SK-N-SH (cell line): ENCODE measurements at regions not wholly inside any gene's neighbourhood (a gene's known extent, or its start where the extent isn't known, plus 50 kb on each side); places are given as distances from the start of the nearest gene placed in this dataset.

ENCODE experiments used
- CTCF ChIA-PET: fragments of 300-600, 350-600 bp; formaldehyde crosslinking; extraction: SDS; loops from one replicate; lab custom pipeline; 2021; lab: Yijun Ruan, JAX
- POLR2A ChIA-PET: fragments of 350-600 bp; sonication (Branson Sonifier 250); formaldehyde crosslinking; extraction: SDS; loops from one replicate; lab custom pipeline; 2020; ENCODE audit warnings: antibody characterized with exemption, inconsistent platforms; lab: Yijun Ruan, JAX
- DNase-seq: peaks from one replicate; pipeline ENCODE4 v3.0.0; 2012
- H2AFZ ChIP-seq: fragments of 200-600 bp; sonication (generic); 2 replicates; pipeline ENCODE4 v1.8.1; 2016; ENCODE audit warnings: antibody characterized with exemption, mild to moderate bottlenecking, low read depth
- H3F3A ChIP-seq: fragments of 200-600 bp; sonication (generic); replicated peaks from 2 replicates; pipeline ENCODE3; 2016; ENCODE audit warnings: antibody characterized with exemption, mild to moderate bottlenecking; ENCODE audit not compliant: insufficient read depth
- H3K27ac ChIP-seq, 2 experiments: fragments of 200-500 bp in 1 of 2; fragments of 200-600 bp in 1 of 2; sonication (Bioruptor generic) in 1 of 2; sonication (generic), shearing (Covaris generic) in 1 of 2; 2 replicates each; pipeline versions ENCODE4 v1.5.1 to v1.6.1; 2014 to 2016; ENCODE audit warnings: low read depth in 2 of 2, inconsistent platforms in 1 of 2, low read length in 1 of 2, mild to moderate bottlenecking in 1 of 2, mixed read lengths in 1 of 2
- H3K27me3 ChIP-seq: fragments of 200-600 bp; sonication (generic), shearing (Covaris generic); 2 replicates; pipeline ENCODE4 v1.6.1; 2016; ENCODE audit warnings: mixed run types; ENCODE audit not compliant: insufficient read depth
- H3K36me3 ChIP-seq, 2 experiments: fragments of 200-500 bp in 1 of 2; fragments of 200-600 bp in 1 of 2; sonication (Bioruptor generic) in 1 of 2; sonication (generic) in 1 of 2; replicated peaks in 1 of 2; 2 replicates each; pipeline versions ENCODE3 to v1.5.1; 2014 to 2016; ENCODE audit warnings: low read length in 1 of 2, mild to moderate bottlenecking in 1 of 2; ENCODE audit not compliant: insufficient read depth in 2 of 2, control insufficient read depth in 1 of 2
- H3K4me1 ChIP-seq, 2 experiments: fragments of 200-500 bp in 1 of 2; fragments of 200-600 bp in 1 of 2; sonication (Bioruptor generic) in 1 of 2; sonication (generic), shearing (Covaris generic) in 1 of 2; 2 replicates each; pipeline versions ENCODE4 v1.5.1 to v1.6.1; 2014 to 2016; ENCODE audit warnings: low read depth in 1 of 2, low read length in 1 of 2, mixed run types in 1 of 2; ENCODE audit not compliant: insufficient read depth in 2 of 2, control insufficient read depth in 1 of 2
- H3K4me2 ChIP-seq: fragments of 200-600 bp; sonication (generic), shearing (Covaris generic); 2 replicates; pipeline ENCODE4 v1.6.1; 2017; ENCODE audit warnings: mixed run types
- H3K4me3 ChIP-seq, 2 experiments: fragments of 200-500 bp in 1 of 2; fragments of 200-600 bp in 1 of 2; sonication (Bioruptor generic) in 1 of 2; sonication (generic), shearing (Covaris generic) in 1 of 2; 2 replicates each; pipeline versions ENCODE4 v1.5.1 to v1.8.1; 2014 to 2016; ENCODE audit warnings: low read depth in 2 of 2, inconsistent platforms in 1 of 2, low read length in 1 of 2, mild to moderate bottlenecking in 1 of 2, mixed read lengths in 1 of 2, moderate library complexity in 1 of 2
- H3K79me2 ChIP-seq: fragments of 200-600 bp; sonication (generic); 2 replicates; pipeline ENCODE4 v1.8.1; 2017; ENCODE audit warnings: mild to moderate bottlenecking; ENCODE audit not compliant: insufficient read depth
- H3K9ac ChIP-seq: fragments of 200-600 bp; sonication (generic); 2 replicates; pipeline ENCODE4 v1.6.1; 2017; ENCODE audit warnings: mixed run types
- H3K9me2 ChIP-seq: fragments of 200-600 bp; sonication (generic); 2 replicates; pipeline ENCODE4 v1.6.1; 2017; ENCODE audit warnings: mixed run types
- H3K9me3 ChIP-seq: fragments of 200-600 bp; sonication (generic); 2 replicates; pipeline ENCODE4 v1.6.1; 2017; ENCODE audit warnings: mixed run types, mild to moderate bottlenecking, moderate library complexity
- H4K20me1 ChIP-seq: fragments of 200-600 bp; sonication (generic); 2 replicates; pipeline ENCODE4 v1.6.1; 2017; ENCODE audit warnings: mild to moderate bottlenecking, mixed run types; ENCODE audit not compliant: insufficient read depth
- CHD2 ChIP-seq: fragments of 150-350 bp; IDR thresholded peaks from 2 replicates; pipeline ENCODE4 v1.6.1; 2018; ENCODE audit warnings: low read length; ENCODE audit not compliant: partially characterized antibody
- ELF1 ChIP-seq: IDR thresholded peaks from 2 replicates; pipeline ENCODE4 v1.4.0; 2012
- EP300 ChIP-seq, 2 experiments: IDR thresholded peaks; 2 replicates each; pipeline versions ENCODE4 v1.4.0 to v1.6.1; 2012; ENCODE audit warnings: borderline replicate concordance in 1 of 2, low read depth in 1 of 2, low read length in 1 of 2
- FOSL2 ChIP-seq: IDR thresholded peaks from 2 replicates; pipeline ENCODE4 v1.4.0; 2012; ENCODE audit warnings: low read depth, mild to moderate bottlenecking, moderate library complexity, borderline replicate concordance
- GABPA ChIP-seq: IDR thresholded peaks from 2 replicates; pipeline ENCODE4 v1.4.0; 2012; ENCODE audit warnings: low read depth, mild to moderate bottlenecking
- MXI1 ChIP-seq: IDR thresholded peaks from 2 replicates; pipeline ENCODE4 v1.6.1; 2012; ENCODE audit warnings: mild to moderate bottlenecking, low read depth, low read length, improper control_type of control experiment
- NRF1 ChIP-seq: IDR thresholded peaks from 2 replicates; pipeline ENCODE4 v1.6.1; 2012; ENCODE audit warnings: low read depth, mild to moderate bottlenecking, low read length
- POLR2AphosphoS5 ChIP-seq: IDR thresholded peaks from 2 replicates; pipeline ENCODE4 v1.6.1; 2012; ENCODE audit warnings: low read depth, low read length
- RCOR1 ChIP-seq: fragments of 150-350 bp; IDR thresholded peaks from 2 replicates; pipeline ENCODE4 v1.6.1; 2017; ENCODE audit warnings: antibody characterized with exemption, low read length
- REST ChIP-seq: IDR thresholded peaks from 2 replicates; pipeline ENCODE4 v1.6.1; 2012; ENCODE audit warnings: mild to moderate bottlenecking, low read depth, low read length, moderate library complexity
- RFX5 ChIP-seq: IDR thresholded peaks from 2 replicates; pipeline ENCODE4 v1.6.1; 2012; ENCODE audit warnings: mild to moderate bottlenecking, improper control_type of control experiment, low read length
- SIN3A ChIP-seq: IDR thresholded peaks from 2 replicates; pipeline ENCODE4 v1.6.1; 2012; ENCODE audit warnings: low read depth, mild to moderate bottlenecking, low read length, moderate library complexity, borderline replicate concordance
- SMC3 ChIP-seq: IDR thresholded peaks from 2 replicates; pipeline ENCODE4 v1.6.1; 2012; ENCODE audit warnings: low read depth, low read length, improper control_type of control experiment
- TCF12 ChIP-seq: IDR thresholded peaks from 2 replicates; pipeline ENCODE4 v1.4.0; 2012
- YY1 ChIP-seq: IDR thresholded peaks from 2 replicates; pipeline ENCODE4 v1.4.0; 2012; ENCODE audit warnings: low read depth, mild to moderate bottlenecking
- TF ChIP-seq, protein P1 (sequence below): IDR thresholded peaks from 2 replicates; pipeline ENCODE4 v1.4.0; 2012; ENCODE audit warnings: low read depth, borderline replicate concordance
- TF ChIP-seq, protein P2 (sequence below): fragments of 150-350 bp; IDR thresholded peaks from 2 replicates; pipeline ENCODE4 v1.6.1; 2016; ENCODE audit warnings: mild to moderate bottlenecking, low read depth, low read length
- TF ChIP-seq, protein P3 (sequence below): fragments of 150-350 bp; IDR thresholded peaks from 2 replicates; pipeline ENCODE4 v1.6.1; 2017; ENCODE audit warnings: antibody characterized with exemption, low read length, low read depth, borderline replicate concordance

- no peak overlapping the region for H3K27ac ChIP-seq
- TF ChIP-seq FOSL2 (no peak), NRF1 (no peak), EP300 (IDR thresholded peaks at IDR 0.05; ENCODE audit: borderline replicate concordance in 1 of 2, low read depth in 1 of 2, low read length in 1 of 2) (no peak), TCF12 (no peak), MXI1 (no peak), POLR2AphosphoS5 (no peak), SIN3A (no peak), GABPA (no peak), CHD2 (no peak), ELF1 (no peak), YY1 (no peak), RFX5 (no peak), SMC3 (no peak), RCOR1 (no peak), REST (no peak)
- TF ChIP-seq, protein P1, sequence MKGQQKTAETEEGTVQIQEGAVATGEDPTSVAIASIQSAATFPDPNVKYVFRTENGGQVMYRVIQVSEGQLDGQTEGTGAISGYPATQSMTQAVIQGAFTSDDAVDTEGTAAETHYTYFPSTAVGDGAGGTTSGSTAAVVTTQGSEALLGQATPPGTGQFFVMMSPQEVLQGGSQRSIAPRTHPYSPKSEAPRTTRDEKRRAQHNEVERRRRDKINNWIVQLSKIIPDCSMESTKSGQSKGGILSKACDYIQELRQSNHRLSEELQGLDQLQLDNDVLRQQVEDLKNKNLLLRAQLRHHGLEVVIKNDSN: no peak
- TF ChIP-seq, protein P2, sequence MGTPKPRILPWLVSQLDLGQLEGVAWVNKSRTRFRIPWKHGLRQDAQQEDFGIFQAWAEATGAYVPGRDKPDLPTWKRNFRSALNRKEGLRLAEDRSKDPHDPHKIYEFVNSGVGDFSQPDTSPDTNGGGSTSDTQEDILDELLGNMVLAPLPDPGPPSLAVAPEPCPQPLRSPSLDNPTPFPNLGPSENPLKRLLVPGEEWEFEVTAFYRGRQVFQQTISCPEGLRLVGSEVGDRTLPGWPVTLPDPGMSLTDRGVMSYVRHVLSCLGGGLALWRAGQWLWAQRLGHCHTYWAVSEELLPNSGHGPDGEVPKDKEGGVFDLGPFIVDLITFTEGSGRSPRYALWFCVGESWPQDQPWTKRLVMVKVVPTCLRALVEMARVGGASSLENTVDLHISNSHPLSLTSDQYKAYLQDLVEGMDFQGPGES: no peak
- TF ChIP-seq, protein P3, sequence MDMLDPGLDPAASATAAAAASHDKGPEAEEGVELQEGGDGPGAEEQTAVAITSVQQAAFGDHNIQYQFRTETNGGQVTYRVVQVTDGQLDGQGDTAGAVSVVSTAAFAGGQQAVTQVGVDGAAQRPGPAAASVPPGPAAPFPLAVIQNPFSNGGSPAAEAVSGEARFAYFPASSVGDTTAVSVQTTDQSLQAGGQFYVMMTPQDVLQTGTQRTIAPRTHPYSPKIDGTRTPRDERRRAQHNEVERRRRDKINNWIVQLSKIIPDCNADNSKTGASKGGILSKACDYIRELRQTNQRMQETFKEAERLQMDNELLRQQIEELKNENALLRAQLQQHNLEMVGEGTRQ: no peak
- no peaks in the 10 kb centered on the region for H3F3A ChIP-seq
- no peak for DNase-seq
- H3K9me3 ChIP-seq: no peaks in the 10 kb centered on the region
- H3K36me3 ChIP-seq: no peaks in the 10 kb centered on the region
- H3K4me3 ChIP-seq: no peak overlapping the region
- H3K9ac ChIP-seq: no peak overlapping the region
- no peaks in the 10 kb centered on the region; a peak in 1 of 4 replicates for H3K4me1 ChIP-seq
- H3K9me2 ChIP-seq: no peaks in the 10 kb centered on the region
- no peak overlapping the region for H3K4me2 ChIP-seq
- CTCF ChIA-PET: no interaction called here
- H2AFZ ChIP-seq: no peak overlapping the region
- POLR2A ChIA-PET: no interaction called here
- no peaks in the 10 kb centered on the region for H3K27me3 ChIP-seq
- no peaks in the 10 kb centered on the region for H4K20me1 ChIP-seq
- no peaks in the 10 kb centered on the region for H3K79me2 ChIP-seq
Measured at GRCh38 chr4:136357556-136357955, 1174.7 kb downstream of the PCDH18 start.
